Activated naive CD4-positive, alpha-beta T cell treated with anti-CD3 and anti-CD28 coated beads for 36 hours (primary cell): ENCODE measurements at regions not wholly inside any gene's neighbourhood (a gene's known extent, or its start where the extent isn't known, plus 50 kb on each side); places are given as distances from the start of the nearest gene placed in this dataset.

ENCODE experiments used
- CTCF ChIA-PET: fragments of 350-600 bp; sonication (Branson Sonifier 250); formaldehyde crosslinking; loops from one replicate; lab custom pipeline; 2021; ENCODE audit warnings: antibody characterized with exemption; lab: Charles Lee
- DNase-seq: peaks from one replicate; pipeline ENCODE4 v3.0.0-alpha.2; 2020
- H3K27ac Mint-ChIP-seq: one replicate; pipeline ENCODE4 v1.8.0; 2021; ENCODE audit warnings: mild to moderate bottlenecking, mixed read lengths
- H3K27me3 Mint-ChIP-seq: one replicate; pipeline ENCODE4 v1.8.0; 2021; ENCODE audit warnings: low read depth, mixed read lengths
- H3K36me3 Mint-ChIP-seq: one replicate; pipeline ENCODE4 v1.8.0; 2021; ENCODE audit warnings: low read depth, mixed read lengths
- H3K4me1 Mint-ChIP-seq: one replicate; pipeline ENCODE4 v1.8.0; 2021; ENCODE audit warnings: low read depth, mixed read lengths
- H3K4me3 Mint-ChIP-seq: one replicate; pipeline ENCODE4 v1.8.0; 2021; ENCODE audit warnings: mild to moderate bottlenecking, moderate library complexity, mixed read lengths
- H3K9me3 Mint-ChIP-seq: one replicate; pipeline ENCODE4 v1.8.0; 2021; ENCODE audit warnings: mixed read lengths
- intact Hi-C: fragments of 100-400 bp; cut with micrococcal nuclease; formaldehyde crosslinking; loops from one replicate; pipeline ENCODE4 v1.15.1; 2023

GRCh38 chr2:163348857-163349380 lies 386.9 kb downstream of the FIGN start:
- Mint-ChIP-seq H3K36me3 (no peaks in the 10 kb centered on the region), H3K4me3 (no peak overlapping the region), H3K4me1 (no peaks in the 10 kb centered on the region), H3K27ac (no peak overlapping the region), H3K27me3 (peaks cover 3% of the 10 kb centered on the region), H3K9me3 (no peaks in the 10 kb centered on the region)
- DNase-seq: no peak
- CTCF ChIA-PET: no interaction called here
- intact Hi-C loops: loop anchor here (5.0 kb wide), 1 partner anchor 1368 kb away; no protein-coding TSS in a partner anchor

- intact Hi-C loops: loop anchor here (2.0 to 5.0 kb wide), 2 partner anchors 1083 to 1369 kb away; no protein-coding TSS in a partner anchor
- Mint-ChIP-seq H3K36me3 (no peaks in the 10 kb centered on the region), H3K9me3 (no peaks in the 10 kb centered on the region), H3K4me3 (no peak overlapping the region), H3K27ac (no peak overlapping the region), H3K4me1 (no peaks in the 10 kb centered on the region), H3K27me3 (peaks cover 3% of the 10 kb centered on the region)
- DNase-seq: no peak
- CTCF ChIA-PET: no interaction called here
Measured at GRCh38 chr2:163347982-163348856, 387.6 kb downstream of the FIGN start.

GRCh38 chr2:163345795-163346573 lies 389.8 kb downstream of the FIGN start:
- no peaks in the 10 kb centered on the region for H3K4me1 Mint-ChIP-seq
- no peak for DNase-seq
- H3K4me3 Mint-ChIP-seq: no peak overlapping the region
- no peaks in the 10 kb centered on the region for H3K36me3 Mint-ChIP-seq
- no peak overlapping the region for H3K27ac Mint-ChIP-seq
- peaks cover 3% of the 10 kb centered on the region for H3K27me3 Mint-ChIP-seq
- CTCF ChIA-PET: interaction anchor here (0.7 to 1.0 kb wide), 2 partner anchors 47 to 126 kb away, joined by 3 to 4 read pairs; no protein-coding TSS in a partner anchor
- H3K9me3 Mint-ChIP-seq: no peaks in the 10 kb centered on the region
- intact Hi-C loops: loop anchor here (2.0 to 5.0 kb wide), 2 partner anchors 1085 to 1371 kb away; no protein-coding TSS in a partner anchor

- no peak overlapping the region for H3K27ac Mint-ChIP-seq
- H3K4me3 Mint-ChIP-seq: no peak overlapping the region
- DNase-seq: no peak
- H3K9me3 Mint-ChIP-seq: no peaks in the 10 kb centered on the region
- no peaks in the 10 kb centered on the region for H3K36me3 Mint-ChIP-seq
- H3K4me1 Mint-ChIP-seq: no peaks in the 10 kb centered on the region
- no peaks in the 10 kb centered on the region for H3K27me3 Mint-ChIP-seq
- intact Hi-C loops: no loop called here
- CTCF ChIA-PET: no interaction called here
Measured at GRCh38 chr2:163343316-163343715, 392.5 kb downstream of the FIGN start.

- Mint-ChIP-seq H3K4me3 (no peak overlapping the region), H3K27ac (no peak overlapping the region), H3K27me3 (no peaks in the 10 kb centered on the region), H3K9me3 (no peaks in the 10 kb centered on the region), H3K4me1 (no peaks in the 10 kb centered on the region), H3K36me3 (no peaks in the 10 kb centered on the region)
- intact Hi-C loops: no loop called here
- DNase-seq: no peak
- CTCF ChIA-PET: no interaction called here
Measured at GRCh38 chr2:163341426-163341825, 394.4 kb downstream of the FIGN start.

- DNase-seq: no peak
Measured at GRCh38 chr2:163338270-163338669, 397.5 kb downstream of the FIGN start.

GRCh38 chr2:163324677-163325076 lies 411.1 kb downstream of the FIGN start:
- CTCF ChIA-PET: no interaction called here
- H3K27ac Mint-ChIP-seq: no peak overlapping the region
- H3K27me3 Mint-ChIP-seq: no peaks in the 10 kb centered on the region
- H3K4me1 Mint-ChIP-seq: no peaks in the 10 kb centered on the region
- H3K4me3 Mint-ChIP-seq: no peak overlapping the region
- no peaks in the 10 kb centered on the region for H3K9me3 Mint-ChIP-seq
- no peak for DNase-seq
- H3K36me3 Mint-ChIP-seq: no peaks in the 10 kb centered on the region
- intact Hi-C loops: no loop called here

More at GRCh38 chr2:163338270-163338669, 397.5 kb downstream of the FIGN start:
- no peaks in the 10 kb centered on the region for H3K27me3 Mint-ChIP-seq
- H3K27ac Mint-ChIP-seq: no peak overlapping the region
- no peaks in the 10 kb centered on the region for H3K4me1 Mint-ChIP-seq
- CTCF ChIA-PET: no interaction called here
- H3K36me3 Mint-ChIP-seq: no peaks in the 10 kb centered on the region
- no peaks in the 10 kb centered on the region for H3K9me3 Mint-ChIP-seq
- intact Hi-C loops: no loop called here
- no peak overlapping the region for H3K4me3 Mint-ChIP-seq

GRCh38 chr2:163319006-163319405 lies 416.8 kb downstream of the FIGN start:
- Mint-ChIP-seq H3K27ac (no peak overlapping the region), H3K9me3 (no peaks in the 10 kb centered on the region), H3K36me3 (no peaks in the 10 kb centered on the region), H3K27me3 (no peaks in the 10 kb centered on the region), H3K4me3 (no peak overlapping the region), H3K4me1 (no peaks in the 10 kb centered on the region)
- no peak for DNase-seq
- CTCF ChIA-PET: no interaction called here
- intact Hi-C loops: no loop called here

GRCh38 chr2:163314712-163315111 lies 421.1 kb downstream of the FIGN start:
- H3K27ac Mint-ChIP-seq: no peak overlapping the region
- no peaks in the 10 kb centered on the region for H3K36me3 Mint-ChIP-seq
- no peaks in the 10 kb centered on the region for H3K9me3 Mint-ChIP-seq
- no peaks in the 10 kb centered on the region for H3K4me1 Mint-ChIP-seq
- no peaks in the 10 kb centered on the region for H3K27me3 Mint-ChIP-seq
- H3K4me3 Mint-ChIP-seq: no peak overlapping the region
- no peak for DNase-seq
- CTCF ChIA-PET: no interaction called here
- intact Hi-C loops: no loop called here

GRCh38 chr2:163312713-163313112 lies 423.1 kb downstream of the FIGN start:
- H3K36me3 Mint-ChIP-seq: no peaks in the 10 kb centered on the region
- intact Hi-C loops: no loop called here
- no peaks in the 10 kb centered on the region for H3K4me1 Mint-ChIP-seq
- CTCF ChIA-PET: no interaction called here
- H3K27me3 Mint-ChIP-seq: no peaks in the 10 kb centered on the region
- H3K9me3 Mint-ChIP-seq: no peaks in the 10 kb centered on the region
- no peak for DNase-seq
- H3K4me3 Mint-ChIP-seq: no peak overlapping the region
- no peak overlapping the region for H3K27ac Mint-ChIP-seq

- H3K9me3 Mint-ChIP-seq: peaks cover 12% of the 10 kb centered on the region
- H3K27me3 Mint-ChIP-seq: no peaks in the 10 kb centered on the region
- CTCF ChIA-PET: no interaction called here
- no peaks in the 10 kb centered on the region for H3K36me3 Mint-ChIP-seq
- no peak overlapping the region for H3K4me3 Mint-ChIP-seq
- H3K27ac Mint-ChIP-seq: no peak overlapping the region
- H3K4me1 Mint-ChIP-seq: no peaks in the 10 kb centered on the region
- intact Hi-C loops: no loop called here
- DNase-seq: no peak
Measured at GRCh38 chr2:163306647-163307046, 429.2 kb downstream of the FIGN start.

GRCh38 chr2:163302141-163302540 lies 433.7 kb downstream of the FIGN start:
- intact Hi-C loops: no loop called here
- Mint-ChIP-seq H3K36me3 (no peaks in the 10 kb centered on the region), H3K4me3 (no peak overlapping the region), H3K27me3 (no peaks in the 10 kb centered on the region), H3K27ac (no peak overlapping the region), H3K9me3 (peaks cover 12% of the 10 kb centered on the region), H3K4me1 (no peaks in the 10 kb centered on the region)
- CTCF ChIA-PET: no interaction called here
- DNase-seq: no peak
